OCI-LY1 (cell line): ENCODE measurements at regions not wholly inside any gene's neighbourhood (a gene's known extent, or its start where the extent isn't known, plus 50 kb on each side); places are given as distances from the start of the nearest gene placed in this dataset.
"Not testable (repeated sequence)": the region's sequence is repeated elsewhere in the genome, so short reads cannot be mapped to it uniquely, and the experiment has no call there.

Source experiments
- H2AFZ ChIP-seq: fragments of 200-600 bp; sonication (generic), shearing (Covaris generic); 2 replicates; pipeline ENCODE4 v1.6.0; 2014; ENCODE audit warnings: antibody characterized with exemption, mild to moderate bottlenecking, low read length
- H3F3A ChIP-seq: fragments of 200-600 bp; sonication (generic), shearing (Covaris generic); 2 replicates; pipeline ENCODE4 v1.6.0; 2014; ENCODE audit warnings: mild to moderate bottlenecking, antibody characterized with exemption, low read length, moderate library complexity; ENCODE audit not compliant: insufficient read depth
- H3K27ac ChIP-seq: fragments of 200-600 bp; sonication (generic); 2 replicates; pipeline ENCODE4 v1.5.1; 2014; ENCODE audit warnings: low read length, mixed run types, mild to moderate bottlenecking, low read depth; ENCODE audit not compliant: poor library complexity, severe bottlenecking
- H3K27me3 ChIP-seq: fragments of 200-600 bp; sonication (generic); 2 replicates; pipeline ENCODE4 v1.6.0; 2014; ENCODE audit warnings: antibody characterized with exemption, mild to moderate bottlenecking, low read length, moderate library complexity; ENCODE audit not compliant: insufficient read depth
- H3K36me3 ChIP-seq: fragments of 200-600 bp; sonication (generic); 2 replicates; pipeline ENCODE4 v1.6.1; 2014; ENCODE audit warnings: mild to moderate bottlenecking, antibody characterized with exemption, low read length, moderate library complexity, mixed read lengths; ENCODE audit not compliant: insufficient read depth
- H3K4me1 ChIP-seq: fragments of 200-600 bp; sonication (generic); 2 replicates; pipeline ENCODE4 v1.5.1; 2014; ENCODE audit warnings: mild to moderate bottlenecking, low read length, moderate library complexity; ENCODE audit not compliant: insufficient read depth, severe bottlenecking
- H3K4me2 ChIP-seq: fragments of 200-600 bp; sonication (generic), shearing (Covaris generic); 2 replicates; pipeline ENCODE4 v1.6.1; 2014; ENCODE audit warnings: low read length
- H3K4me3 ChIP-seq: fragments of 200-600 bp; sonication (generic); 2 replicates; pipeline ENCODE4 v1.5.1; 2014; ENCODE audit warnings: low read length, low read depth, mild to moderate bottlenecking, mixed read lengths; ENCODE audit not compliant: poor library complexity, severe bottlenecking
- H3K79me2 ChIP-seq: fragments of 200-600 bp; shearing (Covaris generic); 2 replicates; pipeline ENCODE4 v1.6.1; 2016; ENCODE audit warnings: mixed run types, low read length, mixed read lengths; ENCODE audit not compliant: insufficient read depth
- H3K9ac ChIP-seq: fragments of 200-600 bp; sonication (generic), shearing (Covaris generic); 2 replicates; pipeline ENCODE4 v1.6.1; 2014; ENCODE audit warnings: mild to moderate bottlenecking, low read length, mixed read lengths
- H3K9me2 ChIP-seq: fragments of 200-600 bp; sonication (generic), shearing (Covaris generic); 2 replicates; pipeline ENCODE4 v1.6.1; 2014; ENCODE audit warnings: low read depth, mild to moderate bottlenecking, low read length, mixed read lengths
- H3K9me3 ChIP-seq: fragments of 200-600 bp; shearing (Covaris generic); 2 replicates; pipeline ENCODE4 v1.6.1; 2014; ENCODE audit warnings: low read length, mixed read lengths
- H4K20me1 ChIP-seq: fragments of 200-600 bp; sonication (generic), shearing (Covaris generic); 2 replicates; pipeline ENCODE4 v1.6.0; 2016; ENCODE audit warnings: mild to moderate bottlenecking, low read length; ENCODE audit not compliant: insufficient read depth
- EZH2 ChIP-seq: fragments of 200-600 bp; sonication (generic), shearing (Covaris generic); IDR thresholded peaks from 2 replicates; pipeline ENCODE4 v1.8.0; 2017; ENCODE audit warnings: borderline replicate concordance, mixed run types, mild to moderate bottlenecking, antibody characterized with exemption, low read length, moderate library complexity, mixed read lengths
- TF ChIP-seq, protein P1 (sequence below): fragments of 200-600 bp; sonication (generic), shearing (Covaris generic); IDR thresholded peaks from 2 replicates; pipeline ENCODE4 v1.5.1; 2017; ENCODE audit warnings: mild to moderate bottlenecking, antibody characterized with exemption, low read length, moderate library complexity, mixed read lengths

- no peak overlapping the region for H3K4me2 ChIP-seq
- H3K9ac ChIP-seq: no peak overlapping the region
- no peaks in the 10 kb centered on the region for H3K4me1 ChIP-seq
- no peaks in the 10 kb centered on the region for H3K9me3 ChIP-seq
- no peak overlapping the region for H3K27ac ChIP-seq
- H3K27me3 ChIP-seq: no peaks in the 10 kb centered on the region
- H3K79me2 ChIP-seq: no peaks in the 10 kb centered on the region
- no peaks in the 10 kb centered on the region for H3K9me2 ChIP-seq
- H3F3A ChIP-seq: no peaks in the 10 kb centered on the region
- no peaks in the 10 kb centered on the region for H3K36me3 ChIP-seq
- no peak overlapping the region for H2AFZ ChIP-seq
- no peaks in the 10 kb centered on the region for H4K20me1 ChIP-seq
- no peak overlapping the region for H3K4me3 ChIP-seq
- no peak for TF ChIP-seq EZH2
- TF ChIP-seq, protein P1, sequence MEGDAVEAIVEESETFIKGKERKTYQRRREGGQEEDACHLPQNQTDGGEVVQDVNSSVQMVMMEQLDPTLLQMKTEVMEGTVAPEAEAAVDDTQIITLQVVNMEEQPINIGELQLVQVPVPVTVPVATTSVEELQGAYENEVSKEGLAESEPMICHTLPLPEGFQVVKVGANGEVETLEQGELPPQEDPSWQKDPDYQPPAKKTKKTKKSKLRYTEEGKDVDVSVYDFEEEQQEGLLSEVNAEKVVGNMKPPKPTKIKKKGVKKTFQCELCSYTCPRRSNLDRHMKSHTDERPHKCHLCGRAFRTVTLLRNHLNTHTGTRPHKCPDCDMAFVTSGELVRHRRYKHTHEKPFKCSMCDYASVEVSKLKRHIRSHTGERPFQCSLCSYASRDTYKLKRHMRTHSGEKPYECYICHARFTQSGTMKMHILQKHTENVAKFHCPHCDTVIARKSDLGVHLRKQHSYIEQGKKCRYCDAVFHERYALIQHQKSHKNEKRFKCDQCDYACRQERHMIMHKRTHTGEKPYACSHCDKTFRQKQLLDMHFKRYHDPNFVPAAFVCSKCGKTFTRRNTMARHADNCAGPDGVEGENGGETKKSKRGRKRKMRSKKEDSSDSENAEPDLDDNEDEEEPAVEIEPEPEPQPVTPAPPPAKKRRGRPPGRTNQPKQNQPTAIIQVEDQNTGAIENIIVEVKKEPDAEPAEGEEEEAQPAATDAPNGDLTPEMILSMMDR: no peak
Measured at GRCh38 chr16:60979119-60979518, 1057.1 kb downstream of the CDH8 start.

DNA sequence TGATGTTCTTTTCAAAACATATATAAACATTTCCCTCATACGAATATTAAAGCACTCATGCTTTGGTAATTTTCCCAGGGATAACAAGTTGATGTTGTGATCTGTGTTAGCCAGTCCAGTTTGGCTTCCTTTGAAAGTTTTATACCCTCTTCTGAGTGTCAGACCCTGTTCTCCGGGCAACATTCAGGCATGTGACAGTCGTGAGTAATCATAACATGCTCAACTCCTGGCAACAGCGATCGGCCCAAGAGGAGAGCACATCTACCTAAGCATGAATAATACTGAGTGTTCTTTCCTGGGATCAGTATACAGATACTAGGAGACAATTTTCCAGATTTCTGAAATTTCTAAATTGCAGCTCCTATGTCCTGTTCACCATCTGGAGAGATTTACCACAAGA is 1086.4 kb downstream of the CDH8 start:
- no peak overlapping the region for H3K9ac ChIP-seq
- no peak overlapping the region for H3K4me3 ChIP-seq
- no peaks in the 10 kb centered on the region for H3F3A ChIP-seq
- no peak overlapping the region for H3K4me2 ChIP-seq
- H3K36me3 ChIP-seq: no peaks in the 10 kb centered on the region
- H4K20me1 ChIP-seq: no peaks in the 10 kb centered on the region
- no peaks in the 10 kb centered on the region for H3K9me2 ChIP-seq
- no peaks in the 10 kb centered on the region for H3K79me2 ChIP-seq
- H3K9me3 ChIP-seq: no peaks in the 10 kb centered on the region
- no peaks in the 10 kb centered on the region for H3K27me3 ChIP-seq
- no peak overlapping the region for H2AFZ ChIP-seq
- TF ChIP-seq EZH2: no peak
- TF ChIP-seq, protein P1: no peak
- no peak overlapping the region for H3K27ac ChIP-seq
- H3K4me1 ChIP-seq: no peaks in the 10 kb centered on the region

- Histone ChIP-seq H3K9me2 (no peaks in the 10 kb centered on the region), H3K4me1 (no peaks in the 10 kb centered on the region), H2AFZ (no peak overlapping the region), H3K27ac (no peak overlapping the region), H3K36me3 (no peaks in the 10 kb centered on the region), H3F3A (no peaks in the 10 kb centered on the region), H3K27me3 (no peaks in the 10 kb centered on the region), H3K9me3 (no peaks in the 10 kb centered on the region), H3K4me2 (no peak overlapping the region), H4K20me1 (no peaks in the 10 kb centered on the region), H3K9ac (no peak overlapping the region), H3K4me3 (no peak overlapping the region), H3K79me2 (no peaks in the 10 kb centered on the region)
- TF ChIP-seq EZH2: no peak
- TF ChIP-seq, protein P1: no peak
Measured at GRCh38 chr16:60945225-60945624, 1091.0 kb downstream of the CDH8 start.

DNA sequence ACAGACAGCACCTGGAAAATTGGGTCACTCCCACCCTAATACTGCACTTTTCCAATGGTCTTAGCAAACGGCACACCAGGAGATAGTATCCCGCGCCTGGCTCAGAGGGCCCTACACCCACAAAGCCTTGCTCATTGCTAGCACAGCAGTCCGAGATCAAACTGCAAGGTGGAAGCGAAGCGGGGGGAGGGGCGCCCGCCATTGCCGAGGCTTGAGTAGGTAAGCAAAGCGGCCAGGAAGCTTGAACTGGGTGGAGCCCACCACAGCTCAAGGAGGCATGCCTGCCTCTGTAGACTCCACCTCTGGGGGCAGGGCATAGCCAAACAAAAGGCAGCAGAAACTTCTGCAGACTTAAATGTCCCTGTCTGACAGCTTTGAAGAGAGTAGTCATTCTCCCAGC is 1100.0 kb downstream of the CDH8 start:
- H3K27ac ChIP-seq, H4K20me1 ChIP-seq, H3K79me2 ChIP-seq, H3K4me2 ChIP-seq, H3F3A ChIP-seq, H3K9ac ChIP-seq, H3K9me3 ChIP-seq, H3K9me2 ChIP-seq, H3K4me3 ChIP-seq, H3K4me1 ChIP-seq, H2AFZ ChIP-seq, H3K36me3 ChIP-seq, H3K27me3 ChIP-seq: not testable (repeated sequence)
